Lung (tissue), 11 donors: ENCODE measurements at regions not wholly inside any gene's neighbourhood (a gene's known extent, or its start where the extent isn't known, plus 50 kb on each side); places are given as distances from the start of the nearest gene placed in this dataset.

Experiments used
- ATAC-seq: fragments of 200-7000 bp; cut with Tn5 transposase; one replicate; pipeline ENCODE4 v1.9.1; 2020; ENCODE audit warnings: moderate number of reproducible peaks; ENCODE audit not compliant: insufficient read depth, low FRiP score
- DNase-seq, 3 donors: peaks; one replicate each; pipeline ENCODE4 v3.0.0-alpha.2; 2013 to 2017
- H3K27ac ChIP-seq, 2 donors: one replicate each; pipeline ENCODE4 v1.5.1; 2013; ENCODE audit warnings: mild to moderate bottlenecking in 2 of 2, moderate library complexity in 2 of 2, control low read depth in 1 of 2, inconsistent platforms in 1 of 2, low read depth in 1 of 2, low read length in 1 of 2
- H3K27me3 ChIP-seq, 3 donors: one replicate each; pipeline ENCODE4 v1.5.1; 2013; ENCODE audit warnings: low read length in 2 of 3; ENCODE audit not compliant: control insufficient read depth in 3 of 3, insufficient read depth in 3 of 3
- H3K36me3 ChIP-seq, 4 donors: one replicate each; pipeline ENCODE4 v1.5.1; 2013; ENCODE audit warnings: low read length in 4 of 4, mild to moderate bottlenecking in 1 of 4, moderate library complexity in 1 of 4; ENCODE audit not compliant: control insufficient read depth in 4 of 4, insufficient read depth in 4 of 4
- H3K4me1 ChIP-seq, 5 donors: one replicate each; pipeline ENCODE4 v1.5.1; 2013; ENCODE audit warnings: low read length in 5 of 5, mild to moderate bottlenecking in 2 of 5, moderate library complexity in 1 of 5; ENCODE audit not compliant: control insufficient read depth in 5 of 5, insufficient read depth in 5 of 5
- H3K4me3 ChIP-seq: one replicate; pipeline ENCODE4 v1.5.1; 2013; ENCODE audit warnings: mild to moderate bottlenecking, control low read depth, moderate library complexity
- H3K9ac ChIP-seq, 2 donors: one replicate each; pipeline ENCODE4 v1.5.1; 2013; ENCODE audit warnings: low read length in 2 of 2, control low read depth in 1 of 2; ENCODE audit not compliant: insufficient read depth in 1 of 2
- H3K9me3 ChIP-seq, 4 donors: one replicate each; pipeline ENCODE4 v1.5.1; 2013; ENCODE audit warnings: low read length in 3 of 4, mild to moderate bottlenecking in 1 of 4, moderate library complexity in 1 of 4; ENCODE audit not compliant: control insufficient read depth in 4 of 4, insufficient read depth in 3 of 4
- WGBS, 2 donors: extraction: QIAGEN DNeasy Blood & Tissue Kit; methylation state at CpG; one replicate each; pipeline ENCODE4 v1.1.7; 2013; 5-methylcytosine and 5-hydroxymethylcytosine counted together
- TF ChIP-seq, protein P1 (sequence below): IDR thresholded peaks from 2 replicates; pipeline ENCODE4 v1.5.1; 2012; ENCODE audit warnings: mild to moderate bottlenecking; ENCODE audit errors: control extremely low read depth, extremely low read depth
- donor health status: control.
- donor health status: control.
- donor health status: Bipolar disorder and iron deficiency.
- donor health status: healthy.
- donor health status: DM: yes; HTN: yes; CAD: no.

- Histone ChIP-seq H3K36me3 (no peaks in the 10 kb centered on the region), H3K27ac (no peak overlapping the region), H3K4me3 (no peak overlapping the region), H3K4me1 (no peaks in the 10 kb centered on the region), H3K27me3 (no peaks in the 10 kb centered on the region), H3K9ac (no peak overlapping the region), H3K9me3 (peaks cover 0 to 12% (median 2%) of the 10 kb centered on the region in 4 donors)
- WGBS, 2 donors = 87 to 88% methylated on average over 10 of the region's 10 CpGs
- DNase-seq (no peak), ATAC-seq (no peak)
- TF ChIP-seq, protein P1, sequence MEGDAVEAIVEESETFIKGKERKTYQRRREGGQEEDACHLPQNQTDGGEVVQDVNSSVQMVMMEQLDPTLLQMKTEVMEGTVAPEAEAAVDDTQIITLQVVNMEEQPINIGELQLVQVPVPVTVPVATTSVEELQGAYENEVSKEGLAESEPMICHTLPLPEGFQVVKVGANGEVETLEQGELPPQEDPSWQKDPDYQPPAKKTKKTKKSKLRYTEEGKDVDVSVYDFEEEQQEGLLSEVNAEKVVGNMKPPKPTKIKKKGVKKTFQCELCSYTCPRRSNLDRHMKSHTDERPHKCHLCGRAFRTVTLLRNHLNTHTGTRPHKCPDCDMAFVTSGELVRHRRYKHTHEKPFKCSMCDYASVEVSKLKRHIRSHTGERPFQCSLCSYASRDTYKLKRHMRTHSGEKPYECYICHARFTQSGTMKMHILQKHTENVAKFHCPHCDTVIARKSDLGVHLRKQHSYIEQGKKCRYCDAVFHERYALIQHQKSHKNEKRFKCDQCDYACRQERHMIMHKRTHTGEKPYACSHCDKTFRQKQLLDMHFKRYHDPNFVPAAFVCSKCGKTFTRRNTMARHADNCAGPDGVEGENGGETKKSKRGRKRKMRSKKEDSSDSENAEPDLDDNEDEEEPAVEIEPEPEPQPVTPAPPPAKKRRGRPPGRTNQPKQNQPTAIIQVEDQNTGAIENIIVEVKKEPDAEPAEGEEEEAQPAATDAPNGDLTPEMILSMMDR = no peak
Measured at GRCh38 chr22:48722661-48723060, 1105.0 kb downstream of the BRD1 start.

DNA sequence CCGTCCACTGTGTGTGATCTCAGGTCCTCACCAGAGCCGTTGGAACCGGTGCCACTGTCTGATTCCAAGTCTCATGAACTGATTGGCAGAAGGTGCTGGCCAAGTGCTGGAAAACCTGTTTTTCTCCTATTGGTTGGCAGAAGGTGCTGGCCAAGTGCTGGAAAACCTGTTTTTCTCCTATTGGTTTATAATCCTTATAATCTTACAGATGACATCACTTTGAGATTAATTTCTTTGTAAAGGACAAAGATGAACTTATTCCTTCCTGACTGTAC, 1106.3 kb downstream of the BRD1 start:
- Histone ChIP-seq H3K27me3 (no peaks in the 10 kb centered on the region), H3K9ac (no peak overlapping the region), H3K4me3 (no peak overlapping the region), H3K36me3 (no peaks in the 10 kb centered on the region), H3K9me3 (peaks cover 0 to 3% (median 1%) of the 10 kb centered on the region in 4 donors), H3K27ac (no peak overlapping the region), H3K4me1 (no peaks in the 10 kb centered on the region)
- TF ChIP-seq, protein P1 = no peak
- ATAC-seq (no peak), DNase-seq (peak in 2 of 3 donors; percentile 23 to 33)
- WGBS, 2 donors = 70 to 72% methylated on average over 3 of the region's 3 CpGs

- Histone ChIP-seq H3K9me3 (peaks cover 0 to 2% (median 0%) of the 10 kb centered on the region in 4 donors), H3K9ac (no peak overlapping the region), H3K27ac (no peak overlapping the region), H3K4me1 (no peaks in the 10 kb centered on the region), H3K36me3 (no peaks in the 10 kb centered on the region), H3K27me3 (no peaks in the 10 kb centered on the region), H3K4me3 (no peak overlapping the region)
- ATAC-seq = no peak
- TF ChIP-seq, protein P1 = no peak
- DNase-seq = no peak
- 86 to 88% methylated on average over 20 of the region's 20 CpGs for WGBS, 2 donors
Measured at GRCh38 chr22:48720662-48721394, 1106.8 kb downstream of the BRD1 start.
